ENCODE measurements at regions not wholly inside any gene's neighbourhood (a gene's known extent, or its start where the extent isn't known, plus 50 kb on each side); places are given as distances from the start of the nearest gene placed in this dataset.
"Not testable (repeated sequence)": the region's sequence is repeated elsewhere in the genome, so short reads cannot be mapped to it uniquely, and the experiment has no call there.

- DNase-seq (ENCODE audit: low read depth): no peak
These were observed 52.9 kb upstream of the IMP4 start for GRCh38 chr2:130289780-130290179.

GRCh38 chr2:130288467-130289403 is 54.0 kb upstream of the IMP4 start:
- DNase-seq (ENCODE audit: low read depth): peak; percentile 17

DNA sequence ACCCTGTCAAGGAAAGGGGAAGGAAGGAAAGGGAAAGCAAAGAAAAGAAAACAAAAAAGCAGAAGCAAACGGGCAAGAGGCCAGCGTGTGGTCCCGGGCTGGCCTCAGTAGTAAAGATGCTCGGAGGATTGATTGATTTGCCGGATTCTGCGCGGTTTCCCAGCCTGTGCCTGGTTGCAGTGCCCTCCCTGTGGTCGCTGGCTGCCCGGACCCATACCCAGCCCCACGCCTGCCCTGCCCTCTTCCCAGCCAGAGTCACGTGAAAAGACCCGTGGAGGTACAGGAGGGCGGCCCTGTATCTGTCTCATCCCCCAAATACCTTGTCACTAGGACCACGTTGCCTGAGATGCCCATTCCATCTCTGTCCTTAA is 55.1 kb upstream of the IMP4 start:
- DNase-seq (ENCODE audit: low read depth): no peak

DNA sequence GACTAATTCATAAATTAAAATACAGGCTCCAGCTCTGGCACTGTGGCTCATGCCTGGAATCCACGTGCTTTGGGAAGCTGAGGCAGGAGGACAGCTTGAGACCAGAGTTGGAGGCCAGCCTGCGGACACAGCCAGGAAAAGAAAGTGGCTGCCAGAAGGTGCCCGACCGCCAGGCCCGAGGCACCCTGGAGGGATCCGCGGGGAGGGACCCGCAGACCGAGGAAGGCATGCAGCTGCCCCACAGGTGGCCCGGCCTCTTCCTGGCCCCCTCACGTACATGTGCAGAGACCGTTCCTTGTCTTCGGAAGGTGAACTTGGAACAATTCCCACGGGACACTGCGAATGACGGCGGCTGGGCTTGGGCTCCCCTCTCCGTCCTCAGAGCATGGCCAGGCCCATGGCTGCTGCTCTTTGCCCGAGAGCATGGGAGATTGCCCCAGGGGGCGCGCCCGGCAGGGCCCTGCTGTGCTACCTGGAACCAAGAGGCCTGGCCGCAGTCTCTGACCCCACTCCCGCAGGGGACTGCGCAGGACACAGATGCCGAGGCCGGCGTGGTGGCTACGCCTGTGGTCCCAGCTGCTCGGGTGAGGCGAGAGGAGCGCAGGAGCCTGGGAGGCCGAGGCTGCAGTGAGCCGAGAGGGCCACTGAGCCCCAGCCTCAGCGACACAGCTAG is 55.6 kb upstream of the IMP4 start:
- no peak for DNase-seq (ENCODE audit: low read depth)

- not testable (repeated sequence) for DNase-seq (ENCODE audit: low read depth)
These were observed 59.3 kb upstream of the IMP4 start for GRCh38 chr2:130283341-130283869.

DNA sequence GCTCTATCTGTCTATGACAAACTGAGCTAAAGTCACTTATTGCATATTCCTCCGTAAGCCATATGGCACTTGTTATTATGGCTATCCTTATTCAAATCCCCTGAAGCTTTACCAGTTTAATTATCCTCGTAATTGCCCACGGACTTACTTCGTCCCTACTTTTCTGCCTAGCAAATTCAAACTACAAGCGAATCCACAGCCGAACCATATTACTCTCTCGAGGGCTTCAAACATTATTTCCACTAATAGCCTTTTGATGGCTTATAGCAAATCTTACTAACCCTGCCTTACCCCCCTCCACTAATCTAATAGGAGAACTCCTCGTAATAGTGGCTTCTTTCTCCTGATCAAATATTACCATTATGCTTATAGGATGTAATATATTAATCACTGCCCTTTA is 63.1 kb upstream of the IMP4 start:
- DNase-seq (ENCODE audit: low read depth): not testable (repeated sequence)

DNA sequence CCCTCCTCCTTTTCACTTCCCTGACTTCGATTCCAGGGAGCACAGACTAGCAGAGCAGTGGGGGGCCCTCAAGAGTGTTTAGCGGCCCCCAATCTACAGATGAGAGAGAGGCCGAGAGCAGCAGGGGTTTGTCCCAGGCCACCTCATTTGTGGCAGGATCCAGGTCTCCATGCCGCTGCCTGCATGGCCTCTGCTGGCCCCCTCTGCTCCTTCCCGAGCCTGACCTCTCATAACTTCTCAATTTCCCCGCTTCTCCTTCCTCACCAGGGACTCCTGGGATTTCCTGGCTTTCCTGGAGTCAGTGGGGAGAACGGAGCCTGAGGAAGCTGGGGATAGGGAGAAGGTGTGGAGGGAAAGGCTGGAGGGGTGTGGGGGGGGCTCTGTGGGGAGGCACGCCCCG is 70.1 kb upstream of the TUBA3E start:
- DNase-seq (ENCODE audit: low read depth): not testable (repeated sequence)

- DNase-seq (ENCODE audit: low read depth): not testable (repeated sequence)
These were observed 69.3 kb upstream of the TUBA3E start for GRCh38 chr2:130267572-130267971.

DNA sequence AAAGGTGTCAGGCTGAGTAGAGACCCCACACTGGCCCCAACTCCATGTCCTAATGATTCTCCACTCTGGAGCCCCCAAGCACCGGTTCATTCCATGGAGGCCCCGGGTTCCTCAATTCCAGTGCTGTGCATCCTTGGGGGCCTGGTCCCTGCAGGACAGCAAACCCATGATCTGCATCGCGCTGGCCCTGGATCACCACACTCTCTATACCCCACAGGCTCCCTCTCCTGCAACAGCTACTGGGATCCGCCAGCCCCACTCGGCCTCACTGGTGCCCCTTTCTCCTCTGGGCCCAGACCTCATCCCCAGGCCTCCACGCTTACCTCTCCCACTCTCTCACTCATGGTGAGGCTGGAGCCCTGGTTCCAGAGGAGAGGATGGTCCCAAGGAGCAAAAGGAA is 68.6 kb upstream of the TUBA3E start:
- not testable (repeated sequence) for DNase-seq (ENCODE audit: low read depth)

DNA sequence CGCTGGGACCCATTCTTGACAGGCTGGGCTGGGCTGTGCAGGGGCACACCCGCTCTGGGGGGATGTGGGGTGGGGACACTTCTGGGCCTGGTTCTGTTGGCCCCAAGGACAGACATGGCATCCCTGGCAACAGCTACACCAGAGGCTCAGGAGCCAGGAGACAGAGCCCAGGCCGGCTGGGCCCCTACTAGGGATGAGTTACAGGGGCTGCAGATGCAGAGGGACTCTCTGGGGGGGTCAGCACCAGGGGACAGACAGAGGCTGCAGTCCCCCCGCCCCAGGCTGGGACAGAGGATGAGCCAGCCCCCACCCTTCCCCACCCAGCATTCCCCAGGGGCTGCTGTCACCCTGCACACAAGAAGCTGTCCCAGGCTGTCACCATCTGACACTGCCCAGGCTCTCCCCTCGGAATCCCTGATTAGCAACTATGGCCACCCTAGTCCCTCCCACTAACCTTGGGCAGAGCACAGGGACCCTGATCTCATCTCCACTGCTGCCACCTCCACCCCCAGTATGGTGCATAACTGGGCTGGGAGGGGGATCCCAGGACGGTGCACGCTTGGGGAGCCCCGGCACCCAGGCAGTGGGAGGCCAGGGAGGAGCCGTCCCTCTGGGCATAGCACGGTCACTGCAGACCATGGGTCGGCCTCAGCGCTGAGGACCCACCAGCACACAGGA is 67.5 kb upstream of the TUBA3E start:
- not testable (repeated sequence) for DNase-seq (ENCODE audit: low read depth)

- not testable (repeated sequence) for DNase-seq (ENCODE audit: low read depth)
These were observed 66.7 kb upstream of the TUBA3E start for GRCh38 chr2:130264901-130265320.

- no peak for DNase-seq (ENCODE audit: low read depth)
These were observed 66.3 kb upstream of the TUBA3E start for GRCh38 chr2:130264501-130264900.

- no peak for DNase-seq (ENCODE audit: low read depth)
These were observed 65.8 kb upstream of the TUBA3E start for GRCh38 chr2:130264046-130264445.

- no peak for DNase-seq (ENCODE audit: low read depth)
These were observed 65.4 kb upstream of the TUBA3E start for GRCh38 chr2:130263606-130264005.

GRCh38 chr2:130261970-130262760 is 63.9 kb upstream of the TUBA3E start:
- peak; percentile 77 for DNase-seq (ENCODE audit: low read depth)

DNA sequence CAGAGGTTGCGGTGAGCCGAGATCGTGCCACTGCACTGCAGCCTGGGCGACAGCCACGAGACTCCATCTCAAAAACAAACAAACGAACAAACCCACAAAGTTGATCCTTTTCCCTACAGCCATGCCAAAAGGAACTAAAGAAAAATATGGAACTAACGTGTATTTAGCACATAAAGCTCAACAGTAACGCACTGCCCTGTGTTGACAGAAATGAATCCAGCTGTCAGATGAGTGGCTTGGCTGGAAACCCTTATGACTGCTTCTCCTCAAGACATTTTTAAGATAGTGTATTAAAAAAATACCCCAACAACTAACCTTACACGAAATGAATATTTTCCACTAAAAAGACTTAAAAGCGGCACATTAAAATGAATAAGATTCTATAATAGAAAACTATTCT is 62.9 kb upstream of the TUBA3E start:
- DNase-seq (ENCODE audit: low read depth): no peak

GRCh38 chr2:130259594-130259993 is 61.4 kb upstream of the TUBA3E start:
- no peak for DNase-seq (ENCODE audit: low read depth)

- no peak for DNase-seq (ENCODE audit: low read depth)
These were observed 60.1 kb upstream of the TUBA3E start for GRCh38 chr2:130258356-130258755.

GRCh38 chr2:130252880-130253645 is 54.8 kb upstream of the TUBA3E start:
- DNase-seq (ENCODE audit: low read depth): no peak

DNA sequence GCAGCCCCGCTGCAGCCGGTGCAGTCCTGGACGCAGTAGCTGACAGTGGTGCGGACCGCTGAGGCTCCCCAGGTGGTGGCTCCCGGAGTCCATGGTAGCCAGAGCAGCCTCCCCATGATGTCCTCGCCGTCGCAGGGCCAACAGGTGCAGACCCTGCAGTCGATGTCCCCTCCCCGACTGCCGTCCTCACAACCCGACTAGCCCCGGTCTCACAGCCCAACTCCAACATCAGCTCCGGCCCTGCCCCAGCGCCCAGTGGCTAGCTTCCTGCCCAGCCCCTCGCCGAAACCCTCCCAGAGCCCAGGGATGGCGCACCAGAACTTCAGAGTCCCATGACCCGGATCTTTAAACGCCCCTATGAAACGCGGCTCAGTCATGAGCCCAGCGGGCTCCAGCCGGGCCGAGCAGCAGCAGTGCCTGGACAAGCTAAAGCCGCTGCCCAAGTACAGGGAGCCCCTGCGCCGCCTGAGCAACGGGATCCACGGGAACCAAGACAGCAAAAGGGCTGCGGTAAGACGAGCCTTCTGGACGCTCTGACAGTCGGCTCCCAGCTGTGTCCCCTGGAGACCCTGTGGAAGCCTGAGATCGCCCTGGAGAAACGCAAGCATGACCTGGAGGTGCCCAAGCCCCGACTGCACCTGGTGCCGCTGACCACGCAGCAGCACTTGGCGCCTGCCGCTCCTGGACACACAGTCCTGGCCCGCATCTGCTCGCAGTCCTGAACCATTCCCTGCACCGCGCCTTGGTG is 53.8 kb upstream of the TUBA3E start:
- DNase-seq (ENCODE audit: low read depth): no peak
